HG03060 (cell line): ENCODE measurements at regions not wholly inside any gene's neighbourhood (a gene's known extent, or its start where the extent isn't known, plus 50 kb on each side); places are given as distances from the start of the nearest gene placed in this dataset.
"Not testable (repeated sequence)": the region's sequence is repeated elsewhere in the genome, so short reads cannot be mapped to it uniquely, and the experiment has no call there.

Experiments
- ATAC-seq: cut with Tn5 transposase; IDR thresholded peaks from one replicate; pipeline ENCODE4 v1.9.1; 2021; ENCODE audit warnings: low read depth, moderate number of reproducible peaks; ENCODE audit not compliant: unreplicated experiment

DNA sequence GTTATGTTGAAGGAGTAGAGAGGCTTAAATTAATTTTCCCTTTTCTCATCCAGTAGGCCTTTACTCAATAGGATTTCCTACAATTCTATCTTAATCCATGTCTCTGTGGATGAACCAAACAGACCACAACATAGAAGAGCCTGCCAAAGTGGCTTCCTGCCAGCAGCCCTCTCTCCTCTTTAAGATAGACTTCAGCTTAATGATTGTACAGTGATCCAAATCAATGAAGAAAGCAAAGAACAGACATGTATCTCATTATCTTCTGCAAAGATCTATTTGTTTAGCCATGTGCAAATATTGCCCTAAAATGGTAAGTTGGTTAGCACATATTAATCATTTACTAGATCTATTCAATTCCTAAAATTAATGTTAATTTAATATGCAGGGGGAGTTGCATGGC, 979.6 kb downstream of the LTN1 start:
- not testable (repeated sequence) for ATAC-seq

DNA sequence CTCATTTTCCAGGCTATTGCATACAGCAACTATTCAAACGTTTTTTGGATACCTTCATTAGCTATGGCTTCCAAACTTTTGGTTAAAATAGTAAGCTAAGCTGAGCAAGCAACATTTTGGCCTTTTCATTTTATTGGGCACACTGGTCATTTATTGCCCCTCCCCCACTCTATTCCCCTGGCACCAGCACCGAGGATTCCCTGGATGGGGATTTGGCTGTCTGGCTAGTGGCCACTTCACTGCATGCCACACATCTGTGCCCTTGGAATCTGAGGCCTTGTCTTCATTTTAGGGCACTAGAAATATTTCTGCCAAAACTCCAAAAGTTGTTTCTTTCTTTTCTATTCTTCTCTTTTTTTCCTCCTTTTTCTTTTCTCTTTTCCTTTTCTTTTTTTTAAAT, 980.7 kb downstream of the LTN1 start:
- ATAC-seq, result not testable (repeated sequence)

DNA sequence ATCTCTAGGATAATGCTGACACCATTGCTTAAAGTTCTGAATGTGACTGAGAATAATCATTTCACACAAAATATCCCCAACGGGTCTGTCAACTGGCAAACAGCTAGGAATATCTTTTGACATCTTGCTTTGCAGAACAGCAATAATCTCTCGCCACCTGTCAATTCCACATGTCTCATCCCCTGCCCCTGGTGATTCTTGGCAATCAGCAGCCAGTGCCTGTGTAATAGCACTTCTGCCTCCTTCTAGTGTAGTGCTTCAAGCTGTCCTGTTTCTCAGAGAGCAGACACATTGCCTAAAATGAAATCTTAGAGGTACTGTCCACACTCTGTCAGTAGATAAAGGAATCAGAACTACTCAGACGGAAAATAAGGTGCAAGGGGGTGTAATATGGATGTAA, 984.4 kb downstream of the LTN1 start:
- not testable (repeated sequence) for ATAC-seq

DNA sequence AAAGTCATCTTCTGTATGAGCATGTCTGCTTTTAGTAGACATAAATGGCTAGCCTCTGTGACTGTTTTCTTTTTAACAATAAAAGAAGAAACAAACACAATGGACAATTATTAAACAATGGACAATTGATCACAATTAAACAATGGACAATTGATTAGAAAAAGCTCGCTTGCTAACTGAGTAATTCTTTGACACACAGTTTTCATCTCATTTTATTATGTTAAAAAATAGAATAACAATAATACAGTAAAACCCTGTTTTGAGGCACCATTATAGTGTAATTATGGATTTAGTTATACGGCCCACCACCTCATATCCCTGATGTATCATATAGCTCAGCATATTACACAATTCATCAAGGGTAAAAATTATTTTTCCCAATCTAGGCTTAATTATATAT, 989.0 kb downstream of the LTN1 start:
- not testable (repeated sequence) for ATAC-seq

DNA sequence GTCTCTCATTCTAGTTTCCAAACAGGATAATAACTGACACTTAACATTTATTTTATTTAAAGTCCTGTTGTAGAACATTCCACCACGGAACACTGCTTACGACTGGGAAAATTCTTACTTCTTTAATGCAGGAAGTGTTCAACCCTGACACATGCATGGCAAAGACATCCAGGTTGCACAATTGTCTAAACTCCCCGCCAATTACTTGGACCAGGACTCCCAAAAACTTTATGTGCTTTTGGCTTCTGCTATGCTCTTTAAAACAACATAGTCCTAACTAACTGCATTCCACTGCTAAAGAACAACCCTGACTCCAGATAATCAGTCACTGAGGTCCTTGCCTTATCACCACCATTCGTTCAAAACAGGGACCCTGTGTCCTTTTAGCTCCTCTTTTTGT, 995.8 kb downstream of the LTN1 start:
- ATAC-seq, result not testable (repeated sequence)

DNA sequence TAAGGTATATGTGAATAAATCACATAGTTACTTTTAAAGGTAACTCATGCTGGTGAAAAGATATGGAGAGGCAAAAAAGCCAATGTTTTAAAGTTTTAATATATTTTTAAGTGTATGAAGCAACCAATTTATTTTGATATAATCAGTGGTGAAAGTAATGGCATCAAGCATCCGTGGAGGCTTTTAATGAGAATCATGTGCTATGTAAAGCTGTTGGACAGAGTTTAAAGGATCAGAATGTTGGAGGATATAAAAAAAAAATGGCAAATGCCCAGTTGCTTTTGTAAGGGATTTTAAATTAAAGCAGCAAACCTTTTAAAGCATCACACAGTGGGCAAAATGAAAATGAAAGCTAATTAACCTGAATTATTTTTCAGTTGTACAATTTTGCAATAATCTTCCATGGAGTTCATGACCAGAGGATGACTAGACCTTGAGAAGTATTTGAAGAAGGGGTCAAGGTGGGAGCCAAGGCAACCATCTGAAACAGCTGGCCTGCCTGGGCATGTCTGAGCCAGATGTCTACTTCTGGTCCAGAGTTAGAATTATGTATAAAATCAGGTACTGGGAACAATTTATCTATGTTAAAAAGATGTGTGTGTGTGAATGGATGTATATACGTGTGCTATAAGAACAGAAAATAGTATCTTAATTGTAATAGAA, 1007.9 kb downstream of the LTN1 start:
- ATAC-seq, result not testable (repeated sequence)

DNA sequence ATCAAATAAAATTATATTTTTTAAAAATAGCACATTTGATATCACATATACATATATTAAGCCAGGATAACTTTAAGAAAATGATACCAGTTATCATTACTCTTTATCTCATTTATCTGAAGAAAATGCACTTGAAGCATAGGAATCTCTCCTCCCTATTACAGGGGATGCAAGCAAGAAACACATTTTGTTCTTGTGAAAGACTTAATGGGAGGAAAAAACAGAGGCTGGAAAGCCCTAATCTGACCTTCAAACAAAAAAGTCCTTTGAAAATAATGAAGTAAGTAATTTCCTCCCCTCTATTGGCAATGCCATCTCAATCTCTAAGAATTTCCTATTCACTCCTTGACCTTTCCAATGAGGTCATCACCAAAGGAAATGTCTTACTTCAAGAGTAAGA, 1012.6 kb upstream of the ADAMTS5 start:
- ATAC-seq, result not testable (repeated sequence)

DNA sequence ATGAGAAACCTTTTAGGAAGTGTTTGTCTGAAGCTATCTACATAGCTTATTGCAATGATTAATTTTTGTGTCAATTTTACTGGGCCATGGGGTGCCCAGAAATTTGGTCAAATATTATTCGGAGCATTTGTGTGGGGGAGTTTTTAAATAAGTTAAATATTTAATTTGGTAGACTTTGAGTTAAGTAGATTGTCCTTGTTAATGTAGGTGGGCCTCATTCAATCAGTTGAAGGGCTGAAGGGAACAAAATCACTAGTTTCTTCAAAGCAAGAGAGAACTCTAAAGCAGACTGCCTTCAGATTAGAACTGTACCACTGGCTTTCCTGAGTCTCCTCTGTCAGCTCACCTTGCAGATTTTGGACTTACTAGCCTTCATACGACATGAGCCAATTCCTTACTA, 1008.6 kb upstream of the ADAMTS5 start:
- no peak for ATAC-seq

DNA sequence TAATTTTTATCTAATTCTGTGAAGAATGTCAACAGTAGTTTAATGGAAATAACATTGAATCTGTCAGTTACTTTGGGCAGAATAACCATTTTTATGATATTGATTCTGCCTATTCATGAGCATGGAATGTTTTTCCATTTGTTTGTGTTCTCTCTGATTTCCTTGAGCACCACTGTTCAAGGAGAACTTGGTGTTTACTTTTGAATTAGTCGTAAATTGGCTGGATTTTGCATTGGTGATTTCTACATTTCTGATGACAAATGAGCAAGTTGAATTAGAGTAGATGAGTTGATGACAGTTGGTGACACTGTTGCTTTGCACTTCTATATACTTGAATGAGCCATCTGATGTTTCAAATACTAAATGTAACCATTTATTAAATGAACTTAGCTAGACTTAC, 1007.3 kb upstream of the ADAMTS5 start:
- ATAC-seq, result not testable (repeated sequence)

DNA sequence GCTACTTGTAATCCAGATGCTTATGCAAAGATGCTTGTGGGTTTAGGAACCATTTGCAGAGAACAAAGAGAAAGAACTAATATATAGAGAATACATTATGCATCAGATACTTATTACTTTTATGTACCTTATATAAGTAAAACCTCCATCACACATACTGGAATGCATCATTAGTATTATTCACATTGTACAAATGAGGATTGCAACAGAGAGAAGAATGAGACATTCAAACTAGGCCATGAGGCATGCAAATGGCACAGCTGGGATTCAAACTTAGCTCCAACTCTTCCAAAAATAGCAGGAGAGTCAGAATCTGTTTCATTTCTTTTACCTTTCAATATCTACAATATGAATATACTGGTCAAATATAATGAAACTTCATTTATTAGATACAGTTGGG, 1001.4 kb upstream of the ADAMTS5 start:
- ATAC-seq, result not testable (repeated sequence)

DNA sequence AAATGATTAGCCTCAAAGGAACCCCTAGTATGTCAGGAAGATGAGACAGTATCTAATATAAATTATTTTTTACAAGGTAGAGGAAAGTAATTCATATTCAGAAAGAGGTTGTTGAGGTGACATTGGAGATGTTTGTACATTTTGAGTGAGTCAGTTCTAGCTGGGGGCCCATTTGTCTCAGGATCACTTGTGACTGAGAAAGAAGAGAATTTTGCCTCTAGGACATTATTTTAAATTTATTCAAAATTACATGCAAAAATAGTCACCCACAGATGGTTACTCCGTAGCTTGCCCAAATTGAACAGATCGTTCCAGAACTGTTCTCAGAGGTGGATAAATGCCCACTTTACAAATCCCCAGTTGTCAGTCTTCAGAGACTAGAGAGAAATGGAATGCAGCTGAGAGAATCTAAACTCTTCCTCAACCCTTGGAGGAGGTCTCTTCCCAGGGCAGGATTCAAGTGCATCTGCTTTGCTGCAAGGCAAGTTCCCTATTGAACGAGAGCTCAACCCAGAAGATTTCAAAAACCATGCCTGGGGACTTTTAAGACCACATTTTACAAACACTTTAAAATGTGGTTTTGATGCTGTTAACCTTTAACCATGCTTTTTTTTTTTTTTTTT, 987.8 kb upstream of the ADAMTS5 start:
- ATAC-seq, result no peak

DNA sequence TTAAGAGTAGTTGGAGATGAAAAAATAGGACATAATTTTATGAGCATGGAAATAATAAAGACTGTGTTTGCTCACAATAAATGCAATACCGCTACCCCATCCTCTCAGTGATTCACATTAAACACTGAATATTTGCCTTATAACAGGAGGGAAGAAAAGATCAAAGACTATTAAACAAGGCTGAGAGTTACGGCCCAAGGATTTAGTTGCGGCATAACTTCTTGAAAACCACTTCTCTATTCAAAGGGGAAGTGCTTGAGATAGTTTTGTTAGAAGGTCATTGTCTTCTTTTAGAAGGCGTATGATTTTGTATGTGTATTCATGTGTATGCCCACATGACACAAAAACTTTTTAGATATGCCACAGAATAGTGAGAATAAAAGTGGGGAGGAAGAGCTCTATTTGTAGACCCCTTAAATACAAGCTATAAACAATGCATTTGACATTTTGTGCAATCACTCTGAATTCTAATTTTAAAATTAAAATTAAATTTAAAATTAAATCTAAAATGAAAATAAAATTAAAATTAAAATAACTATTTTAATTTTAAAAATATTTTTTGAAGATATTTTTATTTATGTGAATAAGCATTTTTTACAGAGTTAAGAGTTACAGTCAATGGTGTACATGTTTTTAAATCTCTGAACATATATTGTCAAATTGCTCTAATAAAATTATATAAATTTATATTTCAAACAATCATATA, 986.6 kb upstream of the ADAMTS5 start:
- ATAC-seq, result no peak

DNA sequence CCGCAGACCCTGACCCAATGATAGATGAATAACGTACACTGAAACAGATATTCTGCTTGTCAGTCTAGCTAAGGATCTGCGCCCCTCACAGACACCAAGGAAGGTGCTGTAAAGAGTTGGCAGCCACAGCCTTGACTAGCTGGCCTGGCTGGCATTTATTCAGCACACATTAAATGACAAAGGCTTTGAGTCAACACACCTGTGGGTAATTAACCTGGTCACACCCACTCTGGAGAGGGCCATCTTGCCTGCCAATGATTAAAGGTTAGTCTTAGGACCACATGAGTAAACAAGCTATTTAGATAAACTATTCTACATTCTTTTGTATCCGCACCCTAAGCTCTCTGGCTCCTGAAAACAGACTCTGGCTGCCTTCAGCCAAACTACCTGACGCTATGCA, 982.2 kb upstream of the ADAMTS5 start:
- not testable (repeated sequence) for ATAC-seq

DNA sequence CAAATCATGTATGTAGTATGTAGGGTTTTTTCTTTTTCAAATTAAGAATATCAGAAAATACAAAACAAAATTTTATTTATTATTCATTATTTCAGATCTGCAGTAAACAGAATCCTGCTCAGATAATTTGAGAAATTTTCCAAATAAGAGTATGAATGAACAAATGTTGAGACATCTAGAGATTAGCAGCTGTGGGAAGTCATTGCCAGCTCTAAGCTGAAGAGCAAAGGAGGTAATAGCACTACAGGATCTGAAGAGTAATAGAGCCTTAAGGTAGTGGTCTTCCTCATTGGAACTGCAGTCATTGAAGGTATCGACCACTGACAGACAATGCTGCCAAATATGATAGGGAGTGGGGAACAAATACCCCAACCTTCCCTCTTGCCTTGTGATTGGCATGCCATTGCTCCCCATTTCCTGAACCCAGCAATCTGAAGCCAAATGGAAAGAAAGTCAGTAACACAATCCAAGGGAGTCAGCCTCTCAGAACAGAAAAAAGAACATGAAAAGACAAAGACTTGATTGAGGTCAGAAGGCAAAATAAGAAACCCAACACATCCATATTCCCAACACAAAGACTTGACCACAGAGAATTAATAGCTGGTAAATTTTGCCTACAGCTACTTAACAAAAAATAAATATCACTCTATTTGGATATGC, 963.4 kb upstream of the ADAMTS5 start:
- not testable (repeated sequence) for ATAC-seq

DNA sequence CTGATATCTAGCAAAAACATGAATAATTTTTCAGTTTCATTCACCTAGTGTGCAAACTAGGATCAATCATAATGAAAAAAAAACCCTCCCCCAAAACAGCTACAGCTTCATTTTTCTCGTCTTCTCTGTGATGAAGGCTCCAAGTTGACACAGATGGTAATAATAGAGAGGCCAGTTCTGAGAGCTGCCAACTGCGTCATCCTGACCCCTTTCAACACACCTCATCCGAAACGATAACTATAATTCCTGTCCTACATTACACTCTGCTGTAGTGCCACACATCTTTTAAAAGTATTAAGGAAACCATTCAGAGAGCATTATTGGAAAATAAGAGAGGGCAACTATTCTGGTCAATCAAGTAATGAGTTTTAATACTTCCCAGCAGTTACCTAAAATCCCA, 962.3 kb upstream of the ADAMTS5 start:
- not testable (repeated sequence) for ATAC-seq

DNA sequence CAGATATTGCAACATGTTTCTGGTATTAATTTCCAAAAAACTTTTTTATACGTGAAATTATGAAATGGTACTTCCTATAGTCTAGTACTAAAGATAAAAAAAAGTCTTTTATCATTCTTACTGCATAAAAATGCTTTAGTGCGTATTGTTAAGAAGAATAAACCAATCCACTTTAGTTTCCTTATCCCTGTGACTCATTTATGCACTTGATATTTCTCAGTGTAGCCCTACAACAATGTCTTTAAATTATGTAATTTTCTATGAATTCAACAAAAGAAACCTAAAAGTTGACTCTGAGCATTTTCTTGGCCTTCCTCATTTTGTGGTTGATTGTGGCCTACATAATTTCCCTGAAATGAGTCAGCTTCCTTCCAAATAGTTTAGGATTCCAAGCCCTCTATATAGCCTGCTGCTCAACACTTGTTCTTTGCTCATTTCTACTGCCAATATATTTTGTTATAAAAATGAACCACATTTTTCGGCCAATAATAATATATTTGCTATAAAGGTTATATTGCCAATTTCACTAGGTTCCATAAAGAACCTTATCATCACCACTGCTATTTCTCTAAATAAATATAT, 961.7 kb upstream of the ADAMTS5 start:
- ATAC-seq, result not testable (repeated sequence)

DNA sequence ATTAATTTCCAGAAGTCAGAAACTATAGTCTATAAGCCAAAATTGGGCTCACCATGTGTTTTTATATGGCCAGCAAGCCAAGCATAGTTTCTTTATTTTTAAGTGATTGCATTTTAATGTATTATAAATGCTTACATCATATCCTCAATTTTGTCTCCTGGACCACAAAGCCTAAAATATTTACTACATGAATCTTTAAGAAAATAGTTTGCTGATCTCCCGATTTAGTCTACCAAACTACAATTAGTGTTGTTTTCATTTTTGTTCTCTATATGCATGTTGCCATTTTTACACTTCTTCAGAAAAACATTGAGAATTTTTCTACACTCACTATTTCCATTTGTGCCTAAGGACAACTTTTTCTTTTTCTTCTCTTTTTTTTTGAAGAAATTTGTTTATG, 954.5 kb upstream of the ADAMTS5 start:
- not testable (repeated sequence) for ATAC-seq

DNA sequence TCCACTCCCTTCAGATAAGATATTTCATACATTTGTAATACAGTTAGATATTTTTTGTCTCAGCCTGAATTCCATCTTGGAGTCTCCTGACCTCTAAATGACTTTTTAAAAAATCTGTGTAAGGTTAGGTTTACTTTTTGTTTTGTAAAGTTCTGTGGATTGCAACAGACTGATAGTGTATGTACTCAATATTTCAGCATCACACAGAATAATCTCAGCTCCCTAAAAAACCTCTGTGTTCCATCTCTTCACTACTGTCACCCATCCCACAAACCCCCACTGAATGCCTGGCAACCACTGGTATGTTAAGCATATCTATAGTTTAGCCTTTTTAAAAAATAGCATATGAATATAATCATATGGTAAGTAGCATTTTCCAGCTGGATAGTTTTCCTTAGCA, 951.1 kb upstream of the ADAMTS5 start:
- not testable (repeated sequence) for ATAC-seq

DNA sequence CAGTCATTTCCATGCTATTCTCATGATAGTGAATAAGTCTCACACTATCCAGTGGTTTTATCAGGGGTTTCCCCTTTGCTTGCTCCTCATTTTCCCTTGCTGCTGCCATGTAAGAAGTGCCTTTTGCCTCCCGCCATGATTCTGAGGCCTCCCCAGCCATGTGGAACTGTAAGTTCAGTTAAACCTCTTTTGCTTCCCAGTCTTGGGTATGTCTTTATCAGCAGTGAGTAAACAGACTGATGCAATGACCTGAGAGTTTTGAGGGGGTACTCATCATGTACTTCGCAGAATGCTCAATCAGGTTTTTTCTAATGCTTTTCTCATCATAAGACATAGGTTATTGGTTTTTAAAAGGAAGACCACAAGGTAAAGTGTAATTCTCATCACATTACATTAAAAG, 949.4 kb upstream of the ADAMTS5 start:
- ATAC-seq, result not testable (repeated sequence)

DNA sequence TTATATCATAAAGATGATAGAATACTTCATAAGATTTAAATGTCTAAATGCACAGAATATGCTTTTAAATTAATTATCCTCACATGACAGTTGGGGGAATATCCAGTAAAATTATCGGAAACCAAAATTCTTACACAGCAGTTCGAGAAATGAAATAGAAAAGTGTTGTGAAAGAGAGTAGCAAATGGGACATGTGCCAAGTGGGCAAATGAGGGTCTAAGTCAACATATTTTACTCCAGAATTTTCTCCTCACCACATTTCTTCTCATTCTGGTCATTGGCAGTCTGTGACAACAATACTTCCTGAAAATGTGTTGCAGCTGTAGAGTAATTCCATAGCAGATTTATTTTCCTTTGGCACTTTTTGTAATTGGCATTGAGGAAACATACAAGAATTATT, 945.2 kb upstream of the ADAMTS5 start:
- ATAC-seq, result not testable (repeated sequence)

DNA sequence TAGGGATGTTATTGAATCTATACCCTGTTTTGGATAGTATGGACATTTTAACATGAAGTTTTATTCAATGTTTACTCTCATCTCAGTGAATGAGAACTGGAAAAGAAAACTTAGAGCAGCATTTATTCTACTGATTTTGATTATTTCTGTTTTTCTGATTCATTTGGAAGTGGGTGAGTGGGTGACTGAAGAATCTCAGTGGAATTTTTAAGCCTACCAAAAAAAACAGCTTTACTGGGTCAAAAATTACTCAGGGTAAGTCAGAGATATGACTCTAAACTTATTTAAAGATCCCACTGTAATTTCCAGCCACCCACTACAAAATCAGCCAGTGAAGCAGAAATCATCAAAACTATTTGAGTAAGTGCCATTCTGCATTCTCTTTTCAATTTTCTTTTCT, 942.6 kb upstream of the ADAMTS5 start:
- ATAC-seq, result not testable (repeated sequence)
